HG03039 (cell line): ENCODE measurements at regions not wholly inside any gene's neighbourhood (a gene's known extent, or its start where the extent isn't known, plus 50 kb on each side); places are given as distances from the start of the nearest gene placed in this dataset.
"Not testable (repeated sequence)": the region's sequence is repeated elsewhere in the genome, so short reads cannot be mapped to it uniquely, and the experiment has no call there.

Experiments used
- ATAC-seq: cut with Tn5 transposase; IDR thresholded peaks from one replicate; pipeline ENCODE4 v1.9.1; 2021; ENCODE audit warnings: mild to moderate bottlenecking, moderate library complexity; ENCODE audit not compliant: unreplicated experiment

DNA sequence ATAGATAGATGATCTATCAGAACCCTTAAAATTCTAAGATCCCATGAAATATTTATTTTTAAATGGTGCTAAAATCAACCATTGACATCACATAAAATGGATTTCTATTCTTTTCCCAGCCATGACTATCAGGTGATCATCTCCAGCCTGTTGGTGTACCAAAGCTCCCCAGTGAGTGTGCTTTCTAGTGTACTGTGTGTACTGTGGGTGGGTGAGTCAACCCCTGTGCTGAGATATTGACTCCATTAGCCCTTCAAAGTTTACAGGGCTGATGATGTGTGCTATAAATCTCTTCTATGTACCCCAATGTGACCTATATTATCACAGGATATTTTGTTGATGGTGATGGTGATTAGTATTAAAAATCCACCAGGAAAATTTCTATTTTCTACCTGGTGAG is 344.6 kb downstream of the MMUT start:
- ATAC-seq = no peak

DNA sequence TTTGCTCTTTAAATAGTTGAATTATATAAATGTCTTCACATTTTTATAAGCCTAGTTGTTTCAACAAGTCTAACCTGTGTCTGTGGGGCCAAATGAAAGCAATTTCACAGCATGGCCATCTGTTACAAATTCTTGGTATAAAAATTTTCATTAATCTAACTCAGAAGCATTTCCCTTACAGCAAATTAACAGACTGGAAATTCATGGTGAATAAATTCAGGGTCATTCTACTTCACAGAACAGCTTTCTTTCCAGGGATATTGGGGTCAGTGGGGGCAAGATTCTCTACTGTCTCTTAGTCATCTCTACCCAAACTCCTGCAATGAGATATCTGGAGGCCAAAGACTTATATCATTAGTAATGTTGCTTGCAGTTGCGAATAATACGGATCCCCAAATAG is 352.1 kb downstream of the MMUT start:
- no peak for ATAC-seq

DNA sequence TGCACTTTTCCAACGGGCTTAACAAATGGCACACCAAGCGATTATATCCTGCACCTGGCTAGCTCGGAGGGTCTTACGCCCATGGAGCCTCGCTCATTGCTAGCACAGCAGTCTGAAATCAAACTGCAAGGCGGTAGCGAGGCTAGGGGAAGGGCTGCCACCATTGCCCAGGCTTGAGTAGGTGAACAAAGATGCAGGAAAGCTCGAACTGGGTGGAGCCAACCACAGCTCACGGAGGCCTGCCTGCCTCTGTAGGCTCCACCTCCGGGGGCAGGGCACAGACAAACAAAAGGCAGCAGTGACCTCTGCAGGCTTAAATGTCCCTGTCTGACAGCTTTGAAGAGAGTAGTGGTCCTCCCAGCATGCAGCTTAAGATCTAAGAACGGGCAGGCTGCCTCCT is 365.4 kb downstream of the MMUT start:
- ATAC-seq = not testable (repeated sequence)

DNA sequence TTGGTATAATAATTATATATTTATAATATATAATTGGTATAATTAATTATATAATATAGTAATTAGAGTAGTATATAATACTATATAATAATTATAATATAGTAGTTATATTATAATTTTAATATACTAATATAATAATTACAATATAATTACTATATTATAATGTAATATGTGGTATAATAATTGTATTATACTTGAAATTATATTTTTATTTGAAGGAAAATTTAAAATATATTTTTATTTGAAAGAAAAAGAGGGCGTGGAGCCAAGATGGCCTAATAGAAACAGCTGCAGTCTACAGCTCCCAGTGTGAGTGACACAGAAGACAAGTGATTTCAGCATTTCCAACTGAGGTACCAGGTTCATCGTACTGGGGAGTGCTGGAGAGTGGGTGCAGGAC is 365.9 kb downstream of the MMUT start:
- ATAC-seq = no peak

DNA sequence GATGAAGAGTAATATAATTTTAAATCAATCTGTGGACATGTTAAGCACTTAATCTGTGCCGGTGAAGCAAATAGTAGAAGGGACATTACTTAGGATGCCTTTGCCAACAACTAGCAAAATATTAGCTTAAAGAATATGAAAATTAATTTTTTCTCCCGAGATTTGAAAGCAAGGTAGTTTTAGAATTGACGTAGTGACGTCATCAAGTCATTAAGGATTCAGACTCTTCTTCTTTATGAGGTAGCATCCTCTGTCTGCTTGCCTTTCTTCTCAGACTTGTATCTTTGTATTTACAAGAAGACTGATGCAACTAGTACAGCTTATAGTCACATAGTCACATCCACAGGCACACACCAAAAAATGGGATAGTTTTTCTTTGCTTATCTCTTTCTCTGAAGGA is 374.4 kb downstream of the MMUT start:
- no peak for ATAC-seq

DNA sequence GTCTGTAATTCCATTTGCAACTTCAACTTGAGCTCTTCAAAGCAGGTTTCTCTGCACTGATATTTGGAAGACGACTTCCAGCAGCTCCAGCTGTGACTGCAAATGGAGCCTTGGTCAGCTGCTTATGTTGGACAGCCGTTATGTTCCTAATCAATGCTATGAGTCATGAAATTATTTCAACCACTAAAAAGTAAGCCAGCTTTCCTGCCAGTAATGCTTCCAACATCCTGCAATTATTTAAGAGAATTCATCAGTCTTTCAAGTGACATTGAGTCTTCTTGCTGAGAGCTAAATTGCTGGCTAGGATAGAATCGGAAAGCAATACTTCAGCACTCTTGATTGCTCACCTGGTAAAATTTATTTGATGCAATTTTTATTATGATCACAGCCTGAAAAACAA is 375.7 kb downstream of the MMUT start:
- no peak for ATAC-seq

DNA sequence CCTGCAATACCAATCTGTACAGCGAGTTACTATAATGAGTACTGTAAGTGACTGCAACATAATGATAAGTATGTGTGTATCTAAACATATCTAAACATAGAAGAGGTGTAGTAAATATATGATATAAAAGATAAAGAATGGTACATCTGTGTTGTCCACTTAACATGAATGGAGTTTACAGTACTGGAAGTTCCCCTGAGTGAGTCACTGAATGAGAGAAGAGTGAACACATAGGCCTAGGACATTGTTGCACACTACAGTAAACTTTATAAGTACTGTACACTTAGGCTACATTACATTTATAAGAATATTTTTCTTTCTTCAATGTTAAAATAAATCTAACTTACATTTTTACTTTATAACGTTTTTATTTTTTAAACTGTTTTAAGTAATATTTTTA is 380.4 kb downstream of the MMUT start:
- ATAC-seq = no peak

DNA sequence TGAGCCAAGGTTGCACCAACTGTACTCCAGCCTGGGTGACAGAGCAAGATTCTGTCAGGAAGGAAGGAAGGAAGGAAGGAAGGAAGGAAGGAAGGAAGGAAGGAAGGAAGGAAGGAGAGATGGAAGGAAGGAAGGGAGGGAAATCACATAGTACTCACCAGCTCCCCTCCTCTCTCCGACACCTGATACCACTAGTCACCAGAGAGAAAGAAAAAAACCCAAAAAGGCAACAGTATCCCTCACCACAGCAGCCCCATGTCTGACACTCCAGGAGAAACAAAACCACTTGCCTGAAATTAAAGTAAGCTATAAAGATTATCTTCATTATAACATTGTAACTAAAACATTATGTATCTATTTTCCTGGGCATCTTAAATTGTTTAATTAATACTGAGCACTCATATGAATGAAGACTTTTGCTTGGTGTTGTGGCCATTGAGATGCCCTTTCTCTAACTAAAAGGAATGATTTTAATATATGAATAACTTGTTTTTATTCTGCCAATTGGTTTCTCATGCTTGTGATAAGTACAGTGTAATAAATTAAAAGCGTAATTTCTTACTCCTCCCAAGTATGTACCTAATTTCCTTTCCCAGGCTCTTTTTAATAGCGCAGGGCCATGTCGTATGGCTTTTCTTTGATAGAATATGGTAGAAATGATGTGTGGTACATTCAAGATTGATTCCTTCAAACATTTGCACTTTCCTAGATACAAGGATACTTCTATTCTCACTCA is 390.0 kb downstream of the MMUT start:
- no peak for ATAC-seq

DNA sequence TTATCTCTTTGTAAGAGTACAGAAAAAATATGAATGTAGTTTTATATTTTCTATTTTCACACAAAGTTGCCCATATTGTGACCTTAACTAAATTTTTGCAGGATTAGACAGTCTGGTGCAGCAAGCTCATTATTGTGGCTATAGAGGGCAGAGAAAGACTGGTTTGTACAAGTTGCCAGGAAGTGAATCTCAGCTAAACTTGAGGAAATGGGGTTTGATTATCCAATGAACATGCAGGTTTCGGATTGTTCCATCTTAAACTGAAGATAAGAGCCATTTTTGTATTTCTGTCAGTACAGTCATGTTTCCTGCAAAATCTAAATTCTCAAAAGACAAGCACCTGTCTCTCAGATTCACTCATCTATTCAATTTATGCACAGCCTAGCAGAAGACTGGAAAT is 390.9 kb downstream of the MMUT start:
- ATAC-seq = no peak

DNA sequence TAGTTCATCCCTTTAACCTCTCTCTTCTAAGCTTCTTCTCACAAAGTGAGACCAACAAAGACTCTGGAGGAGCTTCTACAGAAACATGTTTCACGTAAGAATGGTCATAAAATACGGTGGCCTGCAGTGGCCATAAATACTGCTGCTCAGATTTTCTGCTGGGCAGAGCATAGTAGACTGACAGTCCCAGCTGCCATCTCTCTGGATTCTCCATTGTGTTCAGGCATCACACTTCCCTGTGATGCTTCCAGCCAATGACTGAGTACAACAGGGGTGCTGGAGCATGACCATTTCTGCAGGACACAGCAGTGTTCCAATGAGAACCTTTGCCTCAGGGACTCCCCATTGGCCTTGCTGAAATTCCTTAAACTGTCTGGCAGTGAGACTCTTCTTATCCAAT is 392.6 kb downstream of the MMUT start:
- no peak for ATAC-seq

DNA sequence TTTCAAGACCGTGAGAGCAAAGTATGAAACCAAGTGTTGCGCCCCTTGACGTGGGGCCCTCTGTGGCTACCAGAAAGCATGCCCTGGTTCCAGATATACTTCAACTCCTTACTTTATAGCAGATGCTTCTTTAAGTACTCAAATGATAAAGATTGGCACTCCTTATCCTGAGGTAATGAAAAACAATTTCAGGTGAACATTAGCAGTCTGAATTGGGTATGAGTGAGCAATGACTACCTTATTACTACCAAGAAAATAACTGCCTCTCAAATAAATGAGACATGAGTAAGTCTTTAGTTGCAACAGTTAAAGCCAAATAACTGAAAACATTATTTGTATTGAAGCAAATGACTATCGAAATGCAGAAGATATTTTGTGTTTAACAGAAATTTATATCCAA is 408.7 kb downstream of the MMUT start:
- ATAC-seq = no peak

DNA sequence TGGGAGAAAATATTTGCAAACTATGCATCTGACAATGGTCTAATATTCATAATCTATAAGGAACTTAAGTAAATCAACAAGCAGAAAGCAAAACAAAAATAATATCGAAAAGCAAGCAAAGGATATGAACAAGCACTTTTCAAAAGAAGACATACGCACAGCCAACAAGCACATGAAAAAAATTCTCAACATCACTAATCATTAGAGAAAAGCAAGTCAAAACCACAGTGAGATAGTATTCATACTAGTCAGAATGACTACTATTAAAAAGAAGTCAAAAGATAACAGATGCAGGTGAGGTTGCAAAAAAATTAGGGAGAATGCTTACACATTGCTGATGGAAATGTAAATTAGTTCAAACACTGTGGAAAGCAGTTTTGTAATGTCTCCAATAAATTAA is 410.2 kb downstream of the MMUT start:
- no peak for ATAC-seq

DNA sequence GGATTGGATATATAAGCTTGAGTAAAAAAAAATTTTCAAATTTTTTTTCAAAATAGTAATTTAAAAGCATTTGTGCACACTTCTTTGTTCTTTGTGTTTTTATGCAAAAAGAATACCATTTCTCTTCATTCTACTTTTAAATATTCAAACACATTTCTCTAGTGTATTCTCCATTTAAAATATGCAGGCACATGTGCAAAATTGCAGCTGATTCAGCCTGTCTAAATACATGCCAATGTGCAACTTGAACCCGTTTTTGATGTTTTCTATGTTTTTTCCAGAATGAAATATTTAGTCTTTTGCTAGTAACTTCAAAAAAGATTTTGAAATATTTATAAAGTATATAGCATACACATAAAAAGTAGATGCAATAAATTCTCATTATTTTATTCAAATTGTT is 411.8 kb downstream of the MMUT start:
- ATAC-seq = no peak

DNA sequence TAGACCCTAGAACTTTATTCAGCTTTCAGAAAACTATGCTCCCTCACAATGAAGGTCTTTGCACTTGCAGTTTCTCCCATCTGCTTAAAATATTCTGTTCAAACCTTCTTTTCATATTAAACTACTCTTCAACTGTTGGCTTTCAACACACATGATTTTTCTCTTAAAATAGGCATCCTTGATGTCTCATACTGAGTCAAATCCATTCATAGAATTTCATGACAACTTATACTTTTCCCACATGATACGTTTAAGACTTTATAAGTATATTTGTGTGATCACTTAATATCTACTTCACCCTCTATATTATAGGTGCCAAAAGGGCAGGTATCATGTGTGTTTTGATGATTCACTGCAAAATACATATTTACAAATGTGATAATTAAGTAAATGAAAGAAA is 412.5 kb downstream of the MMUT start:
- no peak for ATAC-seq

DNA sequence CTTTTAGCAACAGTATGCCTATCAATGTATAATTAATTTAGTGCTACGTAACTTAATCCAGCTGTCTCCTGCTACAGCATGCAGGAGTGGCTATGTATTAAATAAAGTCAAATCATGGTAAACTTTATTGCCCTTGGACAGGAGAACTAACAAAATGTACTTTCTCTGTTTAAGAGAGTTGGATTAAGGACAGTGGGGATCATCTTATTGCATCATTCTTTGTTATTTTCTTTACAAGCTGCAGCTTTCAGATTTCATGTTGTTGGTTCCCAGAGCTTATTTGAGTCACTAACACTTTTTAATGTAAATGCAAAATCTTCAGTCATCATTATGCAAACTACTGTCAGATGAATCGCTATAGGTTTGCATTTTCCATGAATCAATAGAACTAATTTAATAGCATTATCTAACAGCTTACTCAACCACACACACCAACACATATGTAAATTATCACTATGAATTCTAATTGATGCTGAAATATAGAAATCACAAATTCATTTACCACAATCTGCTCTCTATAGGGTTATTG is 424.7 kb downstream of the MMUT start:
- no peak for ATAC-seq

DNA sequence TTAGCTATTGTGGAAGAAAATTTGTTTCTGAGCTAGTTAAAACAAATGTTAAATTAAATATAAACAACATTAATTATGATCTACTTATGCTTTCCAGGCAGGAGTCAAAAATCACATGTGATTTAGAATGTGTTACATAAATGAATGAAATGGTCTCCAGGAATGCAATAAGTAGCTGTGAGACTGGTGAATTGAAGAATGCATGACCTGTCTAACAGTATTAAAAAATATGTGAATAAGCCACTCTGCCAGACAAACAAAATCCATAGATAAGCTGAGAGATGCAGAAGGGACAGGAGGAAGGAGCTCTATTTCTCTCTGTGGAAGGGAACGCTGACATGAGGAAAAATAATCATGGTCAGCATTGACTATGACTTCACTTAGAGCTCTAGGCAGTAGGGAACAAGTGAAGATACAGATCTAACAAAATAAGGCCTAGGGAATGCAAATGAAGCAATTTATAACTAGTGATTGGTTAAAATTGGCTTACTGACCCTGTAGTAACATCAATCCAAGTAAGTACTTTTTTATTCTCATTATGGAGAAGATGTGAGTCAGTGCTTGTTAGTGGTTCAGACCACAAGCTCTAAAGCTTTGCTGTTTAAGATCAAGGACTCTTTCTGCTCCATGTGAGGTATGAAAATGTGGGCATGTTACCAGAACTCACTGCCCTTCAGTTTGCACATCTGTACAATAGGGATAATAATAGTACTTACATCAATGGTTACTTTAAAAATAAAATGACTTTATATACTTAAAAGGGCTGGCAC is 432.6 kb downstream of the MMUT start:
- ATAC-seq = no peak

DNA sequence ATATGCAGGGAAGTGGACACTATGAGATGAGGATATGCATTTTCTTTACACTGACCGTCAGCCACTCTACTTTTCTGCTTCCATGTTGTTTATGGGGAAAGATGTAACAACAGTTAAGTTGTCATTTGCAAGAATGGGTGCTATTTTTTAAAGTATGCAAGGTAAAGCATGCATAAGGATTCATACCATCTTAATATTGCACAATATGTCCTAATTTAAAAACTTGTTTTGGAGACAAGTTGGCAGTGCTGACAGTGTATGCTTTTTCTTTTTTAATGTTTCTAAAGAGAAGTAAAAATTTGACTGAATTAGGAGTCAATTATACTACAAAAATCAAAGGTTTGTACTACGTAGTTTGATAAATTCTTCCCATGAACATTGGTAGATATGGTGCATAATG is 435.4 kb downstream of the MMUT start:
- ATAC-seq = no peak

DNA sequence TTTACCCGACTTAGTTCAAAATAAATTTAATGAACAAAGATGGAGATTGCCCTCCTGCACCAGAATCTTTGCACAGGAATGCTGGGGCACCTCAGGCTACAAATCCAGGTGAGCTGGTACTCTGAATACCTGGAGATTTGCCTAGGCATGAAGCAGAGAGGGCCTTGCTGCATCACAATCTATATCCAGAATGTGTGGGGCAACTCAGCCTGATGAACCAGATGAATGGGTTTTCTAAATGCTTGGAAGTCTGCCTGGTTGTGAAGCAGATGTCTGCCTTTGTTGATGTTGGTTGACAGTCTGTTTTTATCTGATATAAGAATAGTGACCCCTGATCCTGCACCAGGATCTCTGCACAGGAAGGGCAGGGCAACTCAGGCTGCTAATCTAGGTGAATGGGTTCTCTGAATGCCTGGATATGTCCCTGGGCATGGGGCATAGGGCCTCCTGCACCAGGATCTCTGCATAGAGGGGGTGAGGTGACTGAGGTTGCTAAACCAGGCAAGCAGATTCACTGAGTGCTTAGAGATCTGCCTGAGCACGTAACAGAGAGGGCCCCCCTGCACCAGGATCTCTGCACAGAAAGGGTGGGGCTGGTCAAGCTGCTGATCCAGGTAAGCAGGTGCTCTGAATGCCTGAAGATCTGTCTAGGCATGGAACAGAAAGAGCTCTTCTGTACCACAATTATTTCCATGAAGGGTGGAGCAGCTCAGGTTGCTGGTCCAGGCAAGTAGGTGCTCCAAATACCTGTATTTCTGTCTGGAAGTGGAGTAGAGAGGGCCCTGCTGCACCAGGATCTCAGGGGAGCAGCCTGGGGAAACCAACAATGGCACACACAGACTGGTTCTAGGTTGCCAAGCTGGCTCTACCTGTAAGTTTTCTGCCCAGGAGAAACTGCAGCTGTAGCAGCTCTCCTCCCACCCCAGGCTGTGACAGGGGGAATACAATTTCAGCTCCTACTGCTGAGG is 437.5 kb downstream of the MMUT start:
- ATAC-seq = no peak

DNA sequence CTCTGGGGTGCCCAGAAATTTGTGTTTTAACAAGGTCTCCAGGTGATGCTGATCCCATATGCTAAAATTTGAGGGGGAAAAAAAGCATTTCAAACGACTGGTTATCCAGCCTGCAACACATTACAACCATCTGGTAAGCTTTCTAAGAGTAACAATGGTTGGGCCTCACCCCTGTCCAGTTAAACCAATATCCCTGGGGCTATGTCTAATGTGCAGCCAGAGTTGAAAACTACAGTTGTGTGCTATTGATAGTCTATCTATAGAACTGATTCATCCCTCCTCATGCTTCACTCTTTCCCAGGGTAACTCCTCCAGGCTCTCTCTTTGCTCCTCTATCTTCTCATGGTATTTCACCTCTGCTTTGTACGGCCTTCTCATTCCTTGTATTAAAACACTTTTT is 458.3 kb downstream of the MMUT start:
- no peak for ATAC-seq

DNA sequence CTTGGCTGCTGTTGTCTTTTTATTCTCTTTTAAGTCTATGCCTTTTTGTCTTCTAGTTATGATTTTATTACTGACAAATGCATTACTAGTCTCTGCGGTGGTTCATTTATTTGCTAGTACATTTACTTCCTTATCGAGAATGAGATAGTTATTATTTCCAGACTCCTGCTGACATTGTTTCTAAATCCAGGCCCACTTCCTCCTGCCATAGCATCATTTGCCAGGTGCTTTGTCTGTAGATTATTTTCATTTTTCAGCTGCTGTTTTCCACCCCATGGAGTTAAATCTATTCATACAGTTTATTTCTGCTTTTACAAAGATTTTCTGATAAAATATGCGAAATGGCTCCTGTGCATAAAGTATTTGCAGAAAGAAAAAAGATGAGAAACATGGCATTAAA is 459.7 kb downstream of the MMUT start:
- no peak for ATAC-seq

DNA sequence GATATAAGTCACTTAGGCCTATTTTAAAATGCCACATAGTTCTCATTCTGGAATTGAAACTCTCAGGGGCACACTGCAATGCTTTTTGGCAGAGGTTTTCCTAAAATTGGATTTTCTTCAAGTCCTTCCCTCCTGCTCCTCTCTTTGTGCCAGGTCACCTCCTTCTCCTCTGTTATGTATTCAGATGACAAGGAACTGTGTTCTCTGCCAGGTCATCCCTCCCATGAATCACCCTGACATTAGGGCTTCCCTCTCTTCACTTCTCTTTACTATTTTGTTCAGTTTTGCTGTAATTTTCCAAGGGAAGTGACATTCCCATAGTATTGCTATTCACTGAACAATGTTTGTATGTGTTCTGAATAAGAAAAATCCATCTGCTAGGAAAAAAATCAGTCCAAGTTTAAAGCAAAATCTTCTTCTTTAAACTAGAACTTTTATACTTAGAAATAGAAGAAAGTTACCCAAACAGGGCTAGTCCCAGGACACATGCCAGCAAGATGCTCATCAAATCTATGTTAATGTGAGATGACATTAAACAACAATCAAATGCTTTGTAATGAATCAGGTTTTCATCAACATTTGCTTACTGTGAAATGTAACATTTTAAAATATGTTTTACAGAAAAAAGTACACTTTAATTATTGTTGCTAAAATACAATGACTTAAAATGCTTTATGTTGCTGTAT is 461.1 kb downstream of the MMUT start:
- no peak for ATAC-seq
